Stimulated activated CD8-positive, alpha-beta memory T cell treated with anti-CD3 and anti-CD28 coated beads, Interleukin-4, amount 100 ng/mL, for 48 hours (primary cell): ENCODE measurements at regions not wholly inside any gene's neighbourhood (a gene's known extent, or its start where the extent isn't known, plus 50 kb on each side); places are given as distances from the start of the nearest gene placed in this dataset.
"Not testable (repeated sequence)": the region's sequence is repeated elsewhere in the genome, so short reads cannot be mapped to it uniquely, and the experiment has no call there.

Experiments used
- DNase-seq: peaks from one replicate; pipeline ENCODE4 v3.0.0-alpha.2; 2020

DNA sequence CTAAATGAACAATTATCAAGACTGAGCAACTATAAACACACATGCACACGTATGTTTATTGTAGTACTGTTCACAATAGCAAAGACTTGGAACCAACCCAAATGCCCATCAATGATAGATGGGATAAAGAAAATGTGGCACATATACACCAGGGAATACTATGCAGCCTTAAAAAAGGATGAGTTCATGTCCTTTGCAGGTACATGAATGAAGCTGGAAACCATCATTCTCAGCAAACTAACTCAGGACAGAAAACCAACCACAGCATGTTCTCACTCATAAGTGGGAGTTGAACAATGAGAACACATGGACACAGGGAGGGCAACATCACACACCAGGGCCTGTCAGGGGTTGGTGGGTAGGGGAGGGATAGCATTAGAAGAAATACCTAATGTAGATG, 445.4 kb downstream of the BCAT1 start:
- DNase-seq = not testable (repeated sequence)

DNA sequence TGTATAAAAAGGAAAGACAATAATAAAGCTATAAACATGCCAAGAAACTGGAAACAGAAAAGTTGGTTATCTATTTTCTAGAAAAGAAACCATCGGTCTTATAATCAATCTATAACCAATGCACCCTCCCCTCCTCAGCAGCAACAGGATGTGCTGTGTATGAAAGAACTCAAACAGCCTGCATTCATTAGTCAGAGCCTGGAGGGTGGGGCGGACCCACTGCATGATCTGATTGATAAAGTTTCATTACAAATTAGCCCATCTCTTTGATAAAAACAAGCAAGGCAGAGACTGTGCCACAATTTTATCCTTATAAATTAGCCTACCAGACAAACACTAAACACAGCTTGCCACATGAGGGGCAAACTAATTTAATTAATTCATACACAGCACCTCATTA, 448.1 kb downstream of the BCAT1 start:
- DNase-seq = no peak

DNA sequence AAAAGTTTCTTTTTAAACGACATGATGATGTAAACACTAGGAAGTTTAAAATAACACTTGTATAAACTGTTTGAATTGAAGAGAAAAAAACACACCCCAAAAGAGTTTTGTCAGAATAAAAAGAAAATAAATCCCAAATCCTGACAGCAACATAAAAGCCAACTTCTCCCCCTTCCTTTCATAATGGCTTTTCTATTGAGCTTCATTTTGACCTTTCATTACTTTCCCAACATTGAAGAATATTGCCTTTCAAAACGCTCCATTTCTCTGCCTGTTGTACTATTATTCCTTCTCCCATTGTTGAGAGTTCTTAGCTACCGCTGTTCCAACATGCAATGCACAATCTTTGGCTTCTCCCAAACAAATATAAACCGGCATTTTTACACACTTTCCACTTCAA, 448.5 kb downstream of the BCAT1 start:
- no peak for DNase-seq

DNA sequence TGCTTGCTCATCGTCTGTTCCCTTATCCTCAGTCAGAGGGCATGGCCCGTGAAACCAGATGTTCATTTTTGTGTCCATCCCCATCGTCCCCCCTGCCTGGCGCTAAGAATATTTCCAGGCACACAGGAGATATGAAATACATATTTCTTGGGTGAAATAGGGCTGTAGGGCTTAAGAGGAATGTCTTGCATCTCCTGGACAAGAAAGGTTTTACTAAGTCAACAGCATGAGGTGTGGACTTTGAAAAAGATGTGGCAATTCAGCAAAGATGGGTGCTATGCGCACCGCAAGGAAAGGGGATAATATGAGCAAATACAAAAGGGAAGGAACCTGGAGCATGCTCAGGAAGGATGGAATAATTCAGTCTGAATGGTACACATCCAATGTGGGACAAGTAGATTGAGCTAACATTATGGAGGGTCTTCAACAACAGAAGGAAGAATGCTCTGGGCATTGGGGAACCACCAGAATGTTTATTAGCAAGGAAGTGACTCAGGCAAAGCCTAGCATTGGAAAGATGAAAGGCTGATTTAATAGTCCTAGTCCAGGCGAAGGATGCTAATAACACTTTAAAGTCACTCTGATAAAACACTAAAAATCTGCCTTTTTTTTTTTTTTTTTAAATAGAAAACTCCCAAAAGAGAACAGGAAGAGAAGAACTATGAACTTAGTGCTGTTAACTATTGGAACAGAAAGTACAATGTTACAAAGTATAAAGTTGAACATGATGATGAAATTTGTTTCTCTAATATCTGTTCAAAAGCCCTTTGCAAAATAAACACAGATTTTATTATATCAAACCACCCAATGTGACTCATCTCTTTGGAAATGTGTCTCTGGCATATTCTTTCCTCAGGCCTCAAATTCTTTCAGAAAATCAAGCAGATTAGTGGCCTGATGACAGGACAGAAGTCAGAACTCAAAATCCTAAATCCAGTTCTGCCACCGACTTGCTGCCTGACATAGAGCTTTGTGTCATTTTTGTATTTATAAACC, 449.5 kb downstream of the BCAT1 start:
- DNase-seq = no peak

DNA sequence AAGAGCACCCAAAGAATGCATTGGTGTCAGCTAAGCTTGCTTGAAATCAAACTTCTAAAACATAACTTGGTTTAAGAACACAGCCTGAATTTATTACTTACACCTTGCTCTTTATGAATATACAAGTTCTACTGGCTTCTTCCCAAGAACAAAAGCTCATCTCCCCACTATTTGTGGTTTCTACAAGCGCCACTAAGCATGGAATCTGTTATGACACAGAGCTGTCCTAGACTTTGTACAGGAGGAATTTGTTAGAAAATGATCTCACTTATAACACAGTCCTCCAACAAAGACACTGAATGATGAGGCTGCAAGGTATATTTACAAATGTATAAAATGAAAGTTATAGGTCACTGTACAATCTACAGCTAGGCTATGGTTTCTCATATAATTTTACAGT, 452.1 kb downstream of the BCAT1 start:
- no peak for DNase-seq

DNA sequence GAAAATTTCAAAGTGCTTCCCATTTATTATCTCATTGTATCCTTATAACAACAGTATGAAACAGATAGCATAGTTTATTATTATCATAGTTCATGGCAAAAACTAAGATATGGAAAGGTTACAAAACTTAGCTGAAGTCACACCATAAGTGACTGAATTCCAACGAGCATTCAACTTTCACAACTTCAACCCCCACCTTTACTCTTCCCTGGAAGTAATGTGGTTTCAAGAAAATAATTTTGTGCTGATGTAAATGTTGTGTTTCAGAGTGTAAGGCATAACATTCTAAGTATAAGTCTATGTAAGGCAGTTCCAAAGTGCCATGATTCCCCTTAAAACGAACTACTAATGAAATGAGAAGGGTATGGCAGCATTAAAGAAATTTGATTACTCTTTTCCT, 454.5 kb downstream of the BCAT1 start:
- no peak for DNase-seq

DNA sequence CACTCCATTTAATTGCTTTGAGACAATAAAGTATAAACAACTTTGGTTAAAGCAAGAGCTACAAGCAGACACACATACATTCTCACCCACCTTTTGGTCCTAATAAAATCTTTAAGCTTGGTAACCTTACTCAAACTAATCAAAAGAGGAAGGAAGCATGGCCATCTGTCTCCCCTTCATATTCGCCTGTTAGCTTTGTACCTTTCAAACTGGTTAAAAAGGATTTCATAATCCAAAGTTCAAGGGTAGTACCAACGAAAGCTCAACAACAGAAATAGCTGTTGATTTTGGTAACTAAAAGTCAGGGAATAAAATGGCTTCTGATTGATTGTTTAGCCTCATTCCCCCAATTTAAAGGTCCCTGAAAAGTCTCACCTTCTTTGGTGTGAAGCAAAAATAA, 456.9 kb downstream of the BCAT1 start:
- DNase-seq = no peak

DNA sequence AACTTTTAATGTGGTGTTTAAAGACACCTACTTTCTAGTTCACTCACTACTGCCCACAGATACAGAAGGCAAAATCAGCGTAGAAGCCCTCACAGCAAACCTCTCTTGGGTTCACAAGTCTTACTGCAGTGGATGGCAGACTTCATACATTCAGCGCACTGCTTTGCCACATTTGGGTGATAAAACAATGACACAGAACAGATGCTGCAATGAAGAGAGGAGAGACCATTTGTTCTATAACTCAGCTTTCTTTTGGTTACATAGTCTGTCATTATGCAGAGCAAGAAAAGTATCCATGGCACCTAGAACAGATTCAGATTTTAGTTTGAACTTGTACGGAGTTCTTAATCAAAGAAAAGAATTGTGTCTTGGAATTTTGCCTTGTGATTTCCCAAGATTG, 459.0 kb downstream of the BCAT1 start:
- no peak for DNase-seq

DNA sequence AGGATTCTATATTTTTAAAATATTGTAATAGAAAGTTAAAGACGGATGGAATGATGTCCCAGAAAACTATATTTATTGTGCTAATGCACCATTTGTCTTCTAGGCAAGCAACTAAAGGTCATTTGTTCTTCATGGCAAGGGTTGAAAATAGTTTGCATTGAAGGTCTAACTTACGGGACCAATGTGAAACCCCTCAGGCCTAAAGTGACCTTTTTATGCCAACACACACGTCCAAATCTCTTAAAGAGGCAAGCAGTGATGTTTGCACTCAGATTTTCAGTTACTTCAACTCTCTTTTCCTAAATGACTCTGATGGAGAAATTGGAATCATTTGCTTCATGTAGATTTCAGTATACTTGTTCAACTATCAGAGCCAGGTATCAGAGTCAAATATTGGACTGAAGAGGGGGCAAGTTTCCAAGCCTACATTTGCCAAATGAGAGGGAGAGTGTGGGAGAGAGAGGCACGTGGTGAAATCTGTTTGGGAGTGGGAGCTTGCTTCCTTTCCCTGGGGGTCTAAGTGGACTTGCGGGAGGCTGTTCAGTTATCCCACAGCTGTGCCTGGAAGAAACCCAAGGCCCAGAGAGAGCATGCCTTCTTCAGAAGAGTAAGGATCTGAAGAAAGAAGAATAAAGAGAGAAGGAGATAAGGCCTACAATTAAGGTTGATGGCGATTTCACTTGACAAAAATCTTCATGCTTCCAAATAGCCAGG, 459.8 kb downstream of the BCAT1 start:
- no peak for DNase-seq

DNA sequence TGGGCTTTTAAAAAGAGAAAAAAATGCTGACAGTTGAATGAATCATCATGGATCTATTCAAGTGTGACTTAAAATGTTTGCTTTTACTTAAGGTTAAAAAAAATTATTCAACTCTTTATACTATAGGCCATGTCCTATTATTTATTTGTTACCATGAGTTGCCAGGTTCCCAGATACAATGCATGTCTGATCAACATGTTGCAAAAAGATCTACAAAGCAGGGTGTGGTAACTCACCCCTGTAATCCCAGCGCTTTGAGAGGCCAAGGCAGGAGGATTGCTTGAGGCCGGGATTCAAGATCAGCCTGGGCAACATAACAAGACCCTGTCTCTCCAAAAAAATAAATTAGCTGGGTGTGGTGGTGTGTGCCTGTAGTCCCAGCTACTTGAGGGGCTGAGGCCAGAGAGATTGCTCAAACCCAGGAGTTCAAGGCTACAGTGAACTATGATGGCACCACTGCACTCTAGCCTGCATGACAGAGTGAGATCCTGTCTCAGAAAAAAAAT, 460.8 kb downstream of the BCAT1 start:
- no peak for DNase-seq

DNA sequence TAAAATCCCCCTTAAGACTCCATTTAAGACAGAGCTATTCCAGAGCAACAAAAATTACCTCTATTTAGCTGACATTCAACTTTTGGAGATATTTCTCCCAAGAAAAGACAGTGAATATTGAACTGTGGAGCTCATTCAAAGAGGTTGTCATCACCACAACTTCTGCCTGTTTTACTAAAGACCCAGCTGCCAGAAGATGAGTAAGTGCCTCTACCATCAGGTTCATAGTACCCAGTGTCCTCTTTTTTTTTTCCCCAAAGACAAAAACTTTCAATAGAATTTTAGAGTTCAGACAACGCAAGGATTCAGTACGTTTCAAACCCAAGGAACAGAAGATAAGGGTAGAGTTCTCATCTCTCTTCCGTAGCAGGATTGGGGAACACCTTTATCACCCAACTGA, 461.3 kb downstream of the BCAT1 start:
- DNase-seq = no peak

DNA sequence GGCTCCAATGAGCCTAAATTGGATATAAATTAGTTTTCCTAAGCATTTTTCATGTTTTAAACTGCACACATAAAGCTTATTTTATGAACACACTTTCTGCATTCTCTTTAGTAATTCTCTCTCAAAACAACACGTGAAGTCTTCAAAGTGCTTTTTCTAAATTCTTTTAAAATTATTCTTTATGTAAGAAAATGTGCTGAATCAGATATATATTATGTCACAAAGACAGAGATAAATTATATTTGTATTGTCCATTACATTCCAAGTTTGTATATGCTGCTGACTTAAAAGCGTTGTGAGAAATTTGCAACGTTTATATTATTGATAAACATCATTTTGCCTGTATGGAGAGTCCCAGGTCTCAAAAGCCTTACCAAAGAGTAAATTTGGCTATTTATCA, 465.2 kb downstream of the BCAT1 start:
- no peak for DNase-seq

DNA sequence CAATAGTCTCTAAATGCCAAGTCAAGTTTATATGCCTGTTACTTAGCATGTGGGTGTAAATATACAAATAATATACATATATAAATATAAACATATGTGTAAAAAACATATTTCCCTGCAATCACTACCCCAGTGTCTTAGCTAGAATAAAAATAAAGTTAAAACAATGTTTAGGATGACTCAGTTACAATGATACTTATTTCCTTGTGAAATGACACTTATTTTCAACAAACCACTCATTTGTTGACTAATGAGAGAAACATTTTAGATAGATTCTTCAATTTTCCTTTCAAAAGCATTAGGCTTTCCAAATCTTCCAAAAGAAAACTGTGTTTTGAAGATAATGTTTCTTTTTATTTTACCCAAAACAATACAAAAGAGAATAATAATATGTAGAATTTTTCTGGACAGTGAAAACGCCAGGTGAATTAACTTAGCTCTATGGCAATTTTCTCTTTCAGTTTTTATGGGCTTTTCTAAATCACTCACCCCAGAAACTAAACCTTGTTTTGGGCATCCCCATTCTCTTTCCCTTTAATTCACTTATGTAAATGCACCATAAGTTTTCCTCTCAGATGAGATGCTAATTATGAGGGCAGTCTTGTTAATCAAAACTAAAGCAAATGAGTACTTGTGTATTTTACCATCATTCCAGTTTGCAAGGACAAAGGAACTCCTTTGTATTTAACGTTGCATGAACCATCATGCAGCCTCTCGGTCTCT, 465.9 kb downstream of the BCAT1 start:
- DNase-seq = no peak

DNA sequence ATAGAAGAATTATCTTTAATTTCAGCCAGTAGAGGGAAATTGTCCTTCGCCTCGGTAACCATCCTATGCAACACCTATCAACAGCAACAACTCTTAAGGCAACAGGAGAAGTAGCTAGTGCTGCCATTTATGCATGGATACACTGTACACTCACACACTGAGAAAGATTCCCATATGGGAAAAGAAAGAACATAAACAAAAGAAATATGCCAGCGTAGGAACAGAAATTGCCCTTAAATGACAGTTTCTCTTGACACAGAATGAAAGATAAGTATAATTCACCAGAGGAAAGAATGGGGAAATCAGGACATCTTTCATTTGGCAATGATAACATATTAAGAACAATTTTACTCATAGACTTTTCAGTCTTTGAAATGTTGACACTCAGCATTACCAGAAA, 466.9 kb downstream of the BCAT1 start:
- no peak for DNase-seq

DNA sequence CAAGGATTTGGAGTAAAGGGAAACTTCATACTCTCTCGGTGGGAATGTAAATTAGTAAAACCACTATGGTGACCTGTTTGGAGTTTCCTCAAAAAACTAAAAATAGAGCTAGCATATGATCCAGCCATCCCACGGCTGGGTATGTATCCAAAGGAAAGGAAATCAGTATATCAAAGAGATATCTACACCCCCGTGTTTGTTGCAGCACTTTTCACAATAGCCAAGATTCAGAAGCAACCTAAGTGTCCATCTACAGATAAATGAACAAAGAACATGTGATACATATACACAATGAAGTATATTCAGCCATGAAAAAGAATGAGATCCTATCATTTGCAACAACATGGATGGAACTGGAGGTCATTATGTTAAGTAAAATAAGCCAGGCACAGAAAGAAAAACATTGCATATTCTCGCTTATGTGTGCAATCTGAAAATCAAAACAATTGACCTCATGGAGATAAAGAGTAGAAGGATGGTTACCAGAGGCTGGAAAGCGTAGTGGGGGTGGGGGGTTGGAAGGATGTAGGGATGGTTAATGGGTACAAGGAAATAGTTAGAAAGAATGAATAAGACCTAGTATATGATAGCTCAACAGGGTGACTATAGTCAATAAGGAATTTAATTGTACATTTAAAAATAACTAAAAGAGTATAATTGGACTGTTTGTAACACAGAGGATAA, 468.0 kb downstream of the BCAT1 start:
- DNase-seq = no peak

DNA sequence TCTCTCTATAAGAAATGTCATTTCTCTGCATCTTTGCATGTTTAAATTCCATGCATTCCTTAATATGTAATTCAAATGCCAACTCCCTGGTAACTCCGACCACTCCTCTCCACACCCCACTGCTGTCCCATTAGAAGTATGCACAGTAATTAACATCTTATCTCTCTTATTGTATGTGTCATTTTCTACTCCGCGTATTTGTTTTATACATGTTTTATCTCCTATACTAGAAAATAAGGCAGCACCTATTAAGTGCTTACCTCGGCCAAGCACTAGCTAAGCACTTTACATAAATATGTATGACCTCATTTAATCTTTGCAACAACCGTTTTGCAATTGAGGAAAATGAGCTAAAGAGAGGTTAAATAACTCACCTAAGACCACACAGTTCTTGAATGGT, 469.8 kb downstream of the BCAT1 start:
- DNase-seq = no peak

DNA sequence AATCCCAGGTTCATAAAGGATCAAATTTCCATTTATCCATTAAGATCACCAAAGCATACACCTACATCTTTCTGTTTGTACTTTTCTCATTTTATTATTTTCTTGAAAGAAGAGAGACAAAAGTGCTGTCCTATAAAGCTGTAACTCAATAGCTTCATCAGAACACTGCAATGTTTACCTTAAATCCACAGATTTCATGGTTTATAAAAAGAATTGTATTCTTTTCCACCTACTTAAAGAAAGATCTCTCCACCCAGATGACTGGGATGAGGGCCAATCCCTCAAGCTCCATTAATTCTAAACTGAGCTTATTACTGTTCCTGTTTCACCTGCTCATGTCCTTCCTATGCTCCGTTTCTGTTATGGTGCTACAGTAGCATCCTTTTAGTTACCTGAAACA, 470.6 kb downstream of the BCAT1 start:
- no peak for DNase-seq

DNA sequence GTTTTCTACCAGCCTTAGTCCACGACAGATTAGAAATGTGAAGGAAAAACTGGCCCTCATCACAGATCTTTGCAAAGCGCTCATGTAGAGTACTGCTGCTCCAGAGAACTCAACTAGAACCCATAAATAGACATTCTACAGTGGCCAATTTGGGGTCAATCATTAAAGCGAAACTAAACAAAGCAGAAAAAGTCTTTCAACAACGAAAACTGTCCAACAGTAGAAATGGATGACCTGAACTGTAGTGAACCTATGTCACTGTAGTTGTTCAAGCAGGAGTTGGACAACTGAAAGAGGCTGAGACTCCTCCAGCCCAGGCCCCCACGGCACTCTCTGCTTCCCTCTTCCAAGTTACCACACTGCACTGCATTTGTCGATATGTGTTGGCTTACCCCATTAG, 472.6 kb downstream of the BCAT1 start:
- no peak for DNase-seq

DNA sequence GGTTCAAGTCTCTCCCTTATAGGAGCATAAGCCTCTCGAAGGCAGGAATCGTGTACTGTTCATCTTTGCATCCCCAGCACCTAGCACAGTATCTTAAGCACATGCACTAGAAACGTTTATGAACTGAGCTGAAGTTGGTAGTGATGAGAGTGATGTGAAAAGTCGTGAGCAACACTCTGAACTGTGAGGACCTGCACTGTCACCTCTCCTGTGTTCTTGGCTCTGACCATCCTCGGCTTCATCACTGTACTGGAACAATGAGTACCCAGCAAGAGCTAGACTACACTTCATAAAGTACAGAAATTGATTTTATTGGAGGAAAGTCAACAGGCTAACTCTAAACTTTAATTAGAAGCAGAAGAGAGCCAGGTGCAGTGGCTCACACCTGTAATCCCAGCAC, 473.6 kb downstream of the BCAT1 start:
- DNase-seq = no peak

DNA sequence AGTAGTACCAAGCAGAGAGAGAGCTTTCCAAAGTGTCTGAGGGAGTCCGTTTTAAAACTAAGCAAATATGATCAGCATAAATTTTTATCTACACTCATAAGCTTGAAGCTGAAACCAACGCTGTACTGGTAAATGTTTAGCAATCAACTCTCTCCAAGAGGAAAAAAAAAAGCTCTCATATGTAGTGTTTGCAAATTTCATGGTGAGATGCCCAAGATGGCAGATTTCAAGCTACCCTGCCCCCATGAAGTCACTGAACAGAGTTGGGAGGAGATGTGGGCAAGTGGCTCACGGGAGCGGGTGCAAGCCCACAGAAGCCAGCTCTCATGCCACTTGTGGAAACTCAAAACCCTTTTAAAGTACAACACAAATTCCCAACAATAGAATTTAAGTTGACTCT, 475.8 kb downstream of the BCAT1 start:
- DNase-seq = no peak

DNA sequence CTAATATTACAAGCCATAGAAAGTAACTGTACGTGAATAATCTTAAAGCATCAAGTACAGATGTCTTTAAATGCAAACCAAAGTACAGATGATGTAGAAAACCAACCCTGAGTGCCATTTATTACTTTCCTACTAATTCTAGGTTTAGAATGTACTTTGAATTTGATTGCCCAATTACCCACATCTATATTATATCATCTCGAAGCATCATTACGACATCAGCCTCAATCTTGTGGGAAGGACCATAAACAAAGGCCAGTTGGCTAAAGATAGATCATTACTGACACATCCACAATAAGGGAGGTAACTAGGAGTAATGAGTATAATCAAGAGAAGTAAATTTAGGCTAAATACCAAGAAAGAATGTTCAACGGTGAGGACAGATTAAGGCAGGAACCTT, 478.9 kb downstream of the BCAT1 start:
- DNase-seq = no peak

DNA sequence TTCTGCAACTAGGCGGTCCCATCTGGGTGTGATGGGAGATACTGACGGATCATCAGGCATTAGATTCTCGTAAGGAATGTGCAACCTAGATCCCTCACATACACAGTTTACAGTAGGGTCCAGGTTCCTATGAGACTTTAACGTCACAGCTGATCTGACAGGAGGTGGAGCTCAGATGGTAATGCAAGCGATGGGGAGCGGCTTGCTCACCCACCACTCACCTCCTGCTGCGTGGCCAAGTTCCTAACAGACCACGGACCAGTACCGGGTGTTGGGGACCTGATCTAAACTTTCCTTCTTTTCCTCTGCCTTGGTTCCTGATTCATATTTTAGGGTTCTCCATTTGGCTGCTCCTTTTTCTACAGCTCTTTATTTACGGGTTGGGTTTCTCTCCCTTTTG, 479.8 kb downstream of the BCAT1 start:
- DNase-seq = no peak

DNA sequence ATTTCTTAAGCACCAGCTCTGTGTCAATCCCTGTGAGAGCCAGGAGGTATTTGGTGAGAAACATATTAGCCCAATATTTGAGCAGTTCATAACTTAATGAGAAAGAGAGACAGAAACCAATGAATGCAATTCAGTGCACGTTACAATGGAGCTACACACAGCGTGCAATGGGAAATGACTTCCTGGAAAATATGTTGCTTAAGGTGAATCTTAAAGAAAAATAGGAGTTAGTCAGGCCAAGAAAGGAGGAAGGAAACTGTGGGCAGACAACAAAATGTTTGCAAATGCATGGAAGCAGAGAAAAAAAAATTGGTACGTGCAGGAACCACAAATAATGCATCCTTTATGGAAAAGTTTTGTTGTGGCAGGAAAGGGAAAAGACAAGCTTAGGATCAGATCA, 481.7 kb downstream of the BCAT1 start:
- DNase-seq = no peak
